GM12892 (cell line): ENCODE measurements at regions not wholly inside any gene's neighbourhood (a gene's known extent, or its start where the extent isn't known, plus 50 kb on each side); places are given as distances from the start of the nearest gene placed in this dataset.

ENCODE experiments used
- POLR2A ChIP-seq: IDR thresholded peaks from 2 replicates; pipeline ENCODE4 v1.6.1; 2011; ENCODE audit warnings: low read depth, low read length, control low read depth
- POLR2AphosphoS5 ChIP-seq: IDR thresholded peaks from 2 replicates; pipeline ENCODE4 v1.6.1; 2011; ENCODE audit warnings: low read depth, low read length, control low read depth
- TAF1 ChIP-seq: IDR thresholded peaks from 2 replicates; pipeline ENCODE4 v1.6.1; 2011; ENCODE audit warnings: low read depth, mild to moderate bottlenecking, control low read depth, low read length, borderline replicate concordance

DNA sequence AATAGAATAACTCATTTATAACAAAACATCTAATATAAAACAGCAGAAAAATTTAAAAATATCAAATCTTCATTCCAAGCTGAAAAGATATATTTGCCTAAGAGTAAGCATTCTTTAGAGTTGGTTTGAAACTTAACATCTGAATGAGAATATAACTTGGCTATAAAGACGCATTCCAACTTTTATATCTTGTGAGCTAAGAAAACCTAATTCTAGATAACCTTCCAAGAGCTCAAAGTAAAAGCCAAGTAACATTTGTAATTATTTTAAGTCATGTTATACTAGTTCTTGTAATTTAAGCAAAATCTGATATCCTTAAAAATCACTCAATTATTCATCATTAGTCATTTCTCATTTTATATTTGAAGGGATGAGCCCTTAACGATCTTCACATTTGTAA is 368.9 kb downstream of the C12orf50 start:
- TF ChIP-seq POLR2A: no peak
- no peak for TF ChIP-seq POLR2AphosphoS5
- TF ChIP-seq TAF1: no peak
